Right atrium auricular region (tissue), 2 donors: ENCODE measurements at regions not wholly inside any gene's neighbourhood (a gene's known extent, or its start where the extent isn't known, plus 50 kb on each side); places are given as distances from the start of the nearest gene placed in this dataset.
"Not testable (repeated sequence)": the region's sequence is repeated elsewhere in the genome, so short reads cannot be mapped to it uniquely, and the experiment has no call there.

Experiments
- DNase-seq: peaks from one replicate; pipeline ENCODE4 v3.0.0-alpha.2; 2019; ENCODE audit warnings: low spot score
- H3K27ac ChIP-seq, 2 donors: fragments of 200-600 bp; sonication (generic); 1 replicate in 1 of 2; 2 replicates in 1 of 2; pipeline ENCODE4 v1.5.1; 2016 to 2019
- H3K27me3 ChIP-seq, 2 donors: fragments of 200-600 bp; sonication (generic); one replicate each; pipeline versions ENCODE4 v1.5.1 to v1.6.0; 2017 to 2019
- H3K36me3 ChIP-seq: fragments of 200-600 bp; sonication (generic); one replicate; pipeline ENCODE4 v1.5.1; 2016
- H3K4me1 ChIP-seq, 2 donors: fragments of 200-600 bp; sonication (generic); one replicate each; pipeline versions ENCODE4 v1.5.1 to v1.6.0; 2017 to 2019
- H3K4me3 ChIP-seq, 2 donors: fragments of 200-600 bp; sonication (generic); 1 replicate in 1 of 2; 2 replicates in 1 of 2; pipeline ENCODE4 v1.5.1; 2017 to 2019; ENCODE audit warnings: mild to moderate bottlenecking in 1 of 2, moderate library complexity in 1 of 2
- H3K9me3 ChIP-seq, 2 donors: fragments of 200-600 bp; sonication (generic); one replicate each; pipeline ENCODE4 v1.5.1; 2019
- CTCF ChIP-seq, 2 donors: fragments of 200-600 bp; sonication (generic); IDR thresholded peaks; one replicate each; pipeline ENCODE4 v1.5.1; 2019; ENCODE audit warnings: antibody characterized with exemption in 2 of 2

GRCh38 chr3:62951037-62951613, 75.9 kb upstream of the CADPS start:
- no peak for DNase-seq
- Histone ChIP-seq H3K4me3 (no peak overlapping the region), H3K27ac (no peak overlapping the region), H3K27me3 (no peaks in the 10 kb centered on the region), H3K36me3 (no peaks in the 10 kb centered on the region), H3K9me3 (no peaks in the 10 kb centered on the region), H3K4me1 (no peaks in the 10 kb centered on the region)
- no peak for TF ChIP-seq CTCF (IDR thresholded peaks at IDR 0.05)

- not testable (repeated sequence) for H3K4me3 ChIP-seq, H3K27ac ChIP-seq, DNase-seq, H3K36me3 ChIP-seq, H3K27me3 ChIP-seq, H3K9me3 ChIP-seq, H3K4me1 ChIP-seq
These were observed 76.7 kb upstream of the CADPS start for GRCh38 chr3:62951880-62952279.

GRCh38 chr3:62954580-62954979, 79.4 kb upstream of the CADPS start:
- no peak for TF ChIP-seq CTCF (IDR thresholded peaks at IDR 0.05)
- Histone ChIP-seq H3K27me3 (no peaks in the 10 kb centered on the region), H3K27ac (no peak overlapping the region), H3K4me3 (no peak overlapping the region), H3K9me3 (peaks cover 0 to 7% of the 10 kb centered on the region in 2 donors), H3K4me1 (no peaks in the 10 kb centered on the region), H3K36me3 (no peaks in the 10 kb centered on the region)
- DNase-seq: no peak

- no peaks in the 10 kb centered on the region for H3K27me3 ChIP-seq
- no peak for DNase-seq
- no peak for TF ChIP-seq CTCF (IDR thresholded peaks at IDR 0.05)
These were observed 79.9 kb upstream of the CADPS start for GRCh38 chr3:62955126-62955525.

GRCh38 chr3:62956411-62956810, 81.2 kb upstream of the CADPS start:
- Histone ChIP-seq H3K36me3 (no peaks in the 10 kb centered on the region), H3K27me3 (no peaks in the 10 kb centered on the region), H3K9me3 (peaks cover 0 to 7% of the 10 kb centered on the region in 2 donors), H3K27ac (no peak overlapping the region), H3K4me3 (no peak overlapping the region), H3K4me1 (no peaks in the 10 kb centered on the region)
- DNase-seq: no peak
- TF ChIP-seq CTCF (IDR thresholded peaks at IDR 0.05): no peak

More at GRCh38 chr3:62955126-62955525, 79.9 kb upstream of the CADPS start:
- H3K4me1 ChIP-seq: no peaks in the 10 kb centered on the region
- H3K27ac ChIP-seq: no peak overlapping the region
- H3K4me3 ChIP-seq: no peak overlapping the region
- H3K9me3 ChIP-seq: peaks cover 0 to 7% of the 10 kb centered on the region in 2 donors
- no peaks in the 10 kb centered on the region for H3K36me3 ChIP-seq

GRCh38 chr3:62961874-62962556, 86.8 kb upstream of the CADPS start:
- no peaks in the 10 kb centered on the region for H3K4me1 ChIP-seq
- no peak overlapping the region for H3K27ac ChIP-seq
- no peaks in the 10 kb centered on the region for H3K27me3 ChIP-seq
- no peak overlapping the region for H3K4me3 ChIP-seq
- DNase-seq: no peak
- peaks cover 0 to 7% of the 10 kb centered on the region in 2 donors for H3K9me3 ChIP-seq
- H3K36me3 ChIP-seq: no peaks in the 10 kb centered on the region
- TF ChIP-seq CTCF (IDR thresholded peaks at IDR 0.05): no peak
